T-helper 1 cell treated with Interleukin-12 subunit alpha and Interleukin-12 subunit beta and Interleukin-4 antibody, amounts not matched to agents 30 μg/mL and 1 μg/mL, for 36 hours (primary cell): ENCODE measurements at regions not wholly inside any gene's neighbourhood (a gene's known extent, or its start where the extent isn't known, plus 50 kb on each side); places are given as distances from the start of the nearest gene placed in this dataset.

Source experiments
- H3K27ac Mint-ChIP-seq: one replicate; pipeline ENCODE4 v1.8.0; 2021; ENCODE audit warnings: mild to moderate bottlenecking, mixed read lengths
- H3K27me3 Mint-ChIP-seq: one replicate; pipeline ENCODE4 v1.8.0; 2021; ENCODE audit warnings: low read depth, mixed read lengths
- H3K36me3 Mint-ChIP-seq: one replicate; pipeline ENCODE4 v1.8.0; 2021; ENCODE audit warnings: low read depth, mixed read lengths
- H3K4me1 Mint-ChIP-seq: one replicate; pipeline ENCODE4 v1.8.0; 2021; ENCODE audit warnings: low read depth, mixed read lengths
- H3K4me3 Mint-ChIP-seq: one replicate; pipeline ENCODE4 v1.8.0; 2021; ENCODE audit warnings: mild to moderate bottlenecking, moderate library complexity, mixed read lengths
- H3K9me3 Mint-ChIP-seq: one replicate; pipeline ENCODE4 v1.8.0; 2021; ENCODE audit warnings: mixed read lengths

DNA sequence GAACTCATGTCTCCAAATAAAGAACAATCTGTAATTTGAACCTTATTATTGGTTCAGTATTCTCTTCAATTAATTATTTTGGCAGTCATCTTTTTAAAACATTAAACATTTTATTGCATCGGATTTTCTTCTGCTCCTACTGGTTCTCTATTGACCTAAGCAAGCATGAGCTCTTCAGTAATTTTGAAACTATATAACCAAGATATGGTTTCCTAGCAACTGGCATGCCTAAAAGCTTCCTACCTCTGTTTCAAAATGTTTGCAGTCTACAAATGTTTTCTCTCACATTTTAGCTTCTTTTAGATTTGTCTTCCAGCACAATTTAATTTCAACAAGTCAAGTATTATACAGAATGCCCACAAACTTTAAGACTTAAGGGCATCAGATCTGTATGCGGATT lies 371.3 kb downstream of the GPM6A start:
- H3K27me3 Mint-ChIP-seq: no peaks in the 10 kb centered on the region
- H3K4me3 Mint-ChIP-seq: no peak overlapping the region
- H3K9me3 Mint-ChIP-seq: no peaks in the 10 kb centered on the region
- H3K27ac Mint-ChIP-seq: no peak overlapping the region
- H3K36me3 Mint-ChIP-seq: no peaks in the 10 kb centered on the region
- no peaks in the 10 kb centered on the region for H3K4me1 Mint-ChIP-seq

DNA sequence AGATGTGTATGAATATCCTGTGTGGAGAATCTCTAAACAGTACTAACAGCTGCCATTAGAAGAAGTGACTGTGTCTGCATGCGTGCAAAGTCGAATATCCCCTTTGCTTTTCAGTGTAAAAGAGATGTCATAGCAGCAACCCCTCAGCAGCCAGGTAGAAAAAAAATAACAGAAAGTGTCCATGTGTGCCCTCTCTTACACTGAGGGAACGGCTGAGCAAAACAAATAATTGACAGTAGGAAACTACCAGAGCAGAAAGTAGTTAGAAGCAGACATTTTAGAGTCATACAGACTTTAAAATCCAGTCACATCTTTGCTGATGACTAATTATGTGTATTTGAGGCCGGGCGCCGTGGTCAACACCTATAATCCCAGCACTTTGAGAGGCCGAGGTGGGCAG lies 370.8 kb downstream of the GPM6A start:
- H3K4me1 Mint-ChIP-seq: no peaks in the 10 kb centered on the region
- H3K36me3 Mint-ChIP-seq: no peaks in the 10 kb centered on the region
- H3K27me3 Mint-ChIP-seq: no peaks in the 10 kb centered on the region
- no peaks in the 10 kb centered on the region for H3K9me3 Mint-ChIP-seq
- H3K27ac Mint-ChIP-seq: no peak overlapping the region
- no peak overlapping the region for H3K4me3 Mint-ChIP-seq

DNA sequence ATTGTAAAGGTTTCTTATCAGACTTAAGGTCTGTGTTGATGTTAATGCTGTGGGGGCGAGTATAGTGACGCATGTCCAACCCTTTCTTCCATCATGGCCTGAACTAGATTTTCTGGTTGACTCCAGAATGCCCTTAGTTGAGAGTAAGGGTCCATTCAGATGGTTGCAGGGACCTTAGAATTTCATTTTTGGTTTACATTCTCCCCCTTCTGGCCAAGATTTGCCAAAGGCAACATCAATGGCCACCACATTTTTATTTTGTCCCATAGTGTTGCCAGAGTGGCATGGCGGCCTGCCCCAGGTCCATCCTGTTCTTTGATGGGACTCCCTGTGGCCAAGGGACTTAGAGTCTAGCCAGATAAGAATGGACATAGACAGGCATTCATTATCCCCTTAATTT lies 368.5 kb downstream of the GPM6A start:
- H3K27ac Mint-ChIP-seq: no peak overlapping the region

DNA sequence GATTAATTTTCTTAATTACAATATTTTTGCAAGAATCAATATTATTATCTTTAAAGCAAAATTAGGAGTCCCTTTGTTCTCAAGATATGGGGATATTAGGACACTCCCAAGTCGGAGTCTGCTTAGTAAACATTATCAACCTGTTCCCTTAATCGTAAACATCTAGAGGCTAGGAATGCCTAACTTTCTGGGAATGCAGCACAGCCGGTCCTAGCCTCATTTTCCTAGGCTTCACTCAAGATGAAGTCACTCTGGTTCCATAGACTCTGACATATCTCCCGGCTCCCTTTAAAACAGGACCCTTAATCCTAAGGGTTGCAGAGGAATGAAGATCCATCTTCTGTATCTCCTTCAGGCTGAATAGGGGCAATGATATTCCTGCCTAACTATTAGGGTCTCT lies 367.6 kb downstream of the GPM6A start:
- Mint-ChIP-seq H3K27ac (no peak overlapping the region), H3K27me3 (no peaks in the 10 kb centered on the region), H3K36me3 (no peaks in the 10 kb centered on the region), H3K9me3 (no peaks in the 10 kb centered on the region), H3K4me3 (no peak overlapping the region), H3K4me1 (no peaks in the 10 kb centered on the region)

More for the DNA sequence above, 368.5 kb downstream of the GPM6A start:
- no peaks in the 10 kb centered on the region for H3K27me3 Mint-ChIP-seq
- no peaks in the 10 kb centered on the region for H3K9me3 Mint-ChIP-seq
- H3K4me3 Mint-ChIP-seq: no peak overlapping the region
- no peaks in the 10 kb centered on the region for H3K36me3 Mint-ChIP-seq
- no peaks in the 10 kb centered on the region for H3K4me1 Mint-ChIP-seq

DNA sequence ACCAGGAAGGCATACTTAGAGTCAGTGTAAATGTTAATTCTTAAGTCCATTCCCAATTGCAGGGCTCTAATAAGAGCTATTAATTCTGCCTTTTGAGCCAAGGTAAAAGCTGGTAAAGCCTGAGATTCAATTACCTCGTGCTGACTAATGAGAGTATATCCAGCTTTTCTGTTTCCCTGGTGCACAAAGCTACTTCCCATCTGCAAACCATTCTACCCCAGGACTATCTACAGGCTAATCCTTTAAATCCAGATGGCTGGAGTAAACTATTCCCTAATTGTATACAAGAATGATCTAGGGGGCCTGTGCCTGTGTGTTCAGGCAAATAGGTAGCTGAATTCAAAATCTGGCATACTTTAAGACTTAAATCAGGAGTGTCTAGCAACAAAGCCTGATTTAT lies 365.0 kb downstream of the GPM6A start:
- Mint-ChIP-seq H3K27ac (no peak overlapping the region), H3K9me3 (no peaks in the 10 kb centered on the region), H3K4me3 (no peak overlapping the region), H3K27me3 (no peaks in the 10 kb centered on the region), H3K36me3 (no peaks in the 10 kb centered on the region), H3K4me1 (no peaks in the 10 kb centered on the region)

DNA sequence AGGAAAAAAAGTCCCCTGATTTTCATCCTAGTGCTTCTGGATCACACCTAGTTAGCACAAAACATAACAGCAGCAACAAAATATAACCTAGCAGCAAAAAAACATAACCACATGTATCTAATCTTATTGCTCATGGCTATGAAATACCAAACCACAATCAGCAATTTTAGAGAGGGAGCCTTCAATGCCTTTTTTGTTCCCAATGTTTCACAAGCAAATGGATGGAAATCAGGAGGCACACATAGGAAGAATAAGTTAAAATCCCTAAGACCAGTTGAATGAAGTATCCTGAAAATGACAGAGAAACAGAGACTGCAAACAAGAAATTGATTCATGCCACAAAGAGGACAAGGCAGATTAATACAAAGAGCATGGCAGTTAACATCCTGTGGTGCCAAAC lies 361.6 kb downstream of the GPM6A start:
- Mint-ChIP-seq H3K36me3 (no peaks in the 10 kb centered on the region), H3K4me3 (no peak overlapping the region), H3K9me3 (no peaks in the 10 kb centered on the region), H3K4me1 (no peaks in the 10 kb centered on the region), H3K27ac (no peak overlapping the region), H3K27me3 (no peaks in the 10 kb centered on the region)

DNA sequence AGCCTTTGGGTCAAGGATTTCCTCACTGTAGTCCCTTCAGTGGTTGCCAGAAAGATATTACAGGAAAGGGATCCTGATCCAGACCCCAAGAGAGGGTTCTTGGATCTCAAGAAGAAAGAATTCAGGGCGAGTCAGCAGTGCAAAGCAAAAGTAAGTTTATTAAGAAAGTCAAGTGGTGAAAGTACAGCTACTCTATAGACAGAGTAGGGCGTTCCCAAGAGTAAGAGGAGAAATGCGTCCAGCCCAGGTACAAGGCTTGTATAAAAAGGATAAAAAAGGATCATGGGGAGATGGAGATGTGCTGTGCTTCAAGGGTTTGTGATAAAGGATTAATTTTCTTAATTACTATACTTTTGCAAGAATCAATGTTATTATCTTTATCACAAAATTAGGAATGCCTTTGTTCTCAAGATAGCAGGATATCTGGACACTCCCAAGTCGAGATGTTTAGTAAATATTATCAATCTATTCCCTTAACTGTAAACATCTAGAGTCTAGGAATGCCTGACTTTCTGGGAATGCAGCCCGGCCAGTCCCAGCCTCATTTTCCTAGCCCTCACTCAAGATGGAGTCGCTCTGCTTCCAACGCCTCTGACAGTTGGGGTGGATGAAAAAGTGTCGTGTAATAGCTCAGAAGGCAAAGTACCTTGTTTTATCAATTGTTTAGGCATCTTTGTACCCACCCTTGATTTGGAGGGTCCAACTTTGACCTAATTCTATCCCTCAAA lies 360.7 kb downstream of the GPM6A start:
- Mint-ChIP-seq H3K4me3 (no peak overlapping the region), H3K27ac (no peak overlapping the region), H3K27me3 (no peaks in the 10 kb centered on the region), H3K4me1 (no peaks in the 10 kb centered on the region), H3K36me3 (no peaks in the 10 kb centered on the region), H3K9me3 (no peaks in the 10 kb centered on the region)

DNA sequence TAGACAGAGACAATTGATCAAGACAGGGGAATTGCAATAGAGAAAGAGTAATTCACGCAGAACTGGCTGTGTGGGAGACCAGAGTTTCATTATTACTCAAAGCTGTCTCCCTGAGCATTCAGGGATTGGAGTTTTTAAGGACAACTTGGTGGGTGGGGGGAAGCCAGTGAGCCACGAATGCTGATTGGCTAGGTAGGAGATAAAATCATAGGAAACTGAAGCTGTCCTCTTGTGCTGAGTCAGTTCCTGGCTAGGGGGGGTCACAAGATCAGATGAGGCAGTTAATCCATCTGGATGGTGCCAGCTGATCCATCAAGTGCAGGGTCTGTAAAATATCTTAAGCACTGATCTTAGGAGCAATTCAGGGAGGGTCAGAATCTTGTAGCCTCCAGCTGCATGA lies 358.6 kb downstream of the GPM6A start:
- Mint-ChIP-seq H3K9me3 (no peaks in the 10 kb centered on the region), H3K36me3 (no peaks in the 10 kb centered on the region), H3K27ac (no peak overlapping the region), H3K27me3 (no peaks in the 10 kb centered on the region), H3K4me1 (no peaks in the 10 kb centered on the region), H3K4me3 (no peak overlapping the region)

DNA sequence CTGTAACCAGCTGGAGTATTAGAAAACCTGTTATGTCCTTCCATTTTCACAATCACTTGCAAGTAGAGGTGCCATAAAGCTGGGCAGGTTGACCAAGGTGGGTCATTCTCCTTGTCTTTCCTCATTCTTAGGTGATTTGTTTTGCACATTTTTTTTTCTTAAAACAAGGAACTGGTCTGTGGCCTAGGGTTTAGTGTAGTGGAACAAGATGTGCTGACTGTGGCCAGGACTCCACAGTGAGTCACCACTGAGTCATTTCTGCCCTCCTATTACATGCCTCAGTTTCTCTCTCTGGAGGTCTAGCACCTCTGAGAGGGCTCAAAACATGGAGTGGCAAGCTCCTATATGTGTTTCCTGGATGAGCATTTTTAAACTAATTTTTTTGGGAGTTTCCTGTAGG lies 355.9 kb downstream of the GPM6A start:
- Mint-ChIP-seq H3K4me3 (no peak overlapping the region), H3K27ac (no peak overlapping the region), H3K36me3 (no peaks in the 10 kb centered on the region), H3K4me1 (no peaks in the 10 kb centered on the region), H3K27me3 (no peaks in the 10 kb centered on the region), H3K9me3 (no peaks in the 10 kb centered on the region)

DNA sequence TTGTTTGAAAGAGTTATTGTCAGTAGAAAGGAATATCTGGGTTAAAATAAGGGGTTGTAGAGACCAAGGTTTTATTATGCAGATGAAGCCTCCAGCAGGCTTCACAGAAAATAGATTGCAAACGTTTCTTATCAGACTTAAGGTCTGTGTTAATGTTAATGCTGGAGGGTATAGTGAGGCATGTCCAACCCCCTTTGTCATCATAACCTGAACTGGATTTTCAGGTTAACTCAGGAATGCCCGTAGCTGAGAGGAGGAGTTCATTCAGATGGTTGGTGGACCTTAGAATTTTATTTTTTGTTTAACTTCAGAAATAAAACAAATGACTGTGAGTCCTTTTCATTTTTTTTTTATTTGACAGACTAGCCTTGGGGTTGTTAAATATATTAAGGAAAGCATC lies 354.1 kb downstream of the GPM6A start:
- Mint-ChIP-seq H3K27me3 (no peaks in the 10 kb centered on the region), H3K9me3 (no peaks in the 10 kb centered on the region), H3K4me3 (no peak overlapping the region), H3K4me1 (no peaks in the 10 kb centered on the region), H3K27ac (no peak overlapping the region), H3K36me3 (no peaks in the 10 kb centered on the region)

DNA sequence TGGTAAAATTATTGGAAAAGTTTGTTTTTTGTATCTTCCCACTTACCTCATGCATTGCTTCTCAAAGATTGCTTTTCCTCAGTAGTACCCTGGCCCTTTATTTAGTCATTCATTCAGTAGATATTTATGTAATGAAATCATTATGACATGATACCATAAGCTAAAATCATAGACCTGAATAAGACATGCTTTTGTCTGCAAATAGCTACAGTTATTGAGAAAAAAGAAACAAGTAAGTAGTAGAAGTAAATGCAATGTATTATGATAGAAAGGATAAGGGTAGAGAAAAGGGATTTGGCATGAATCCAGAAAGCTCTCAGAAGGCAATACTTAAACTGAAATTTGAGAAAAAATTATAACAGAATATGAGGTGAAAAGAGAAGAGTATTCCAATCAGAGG lies 352.5 kb downstream of the GPM6A start:
- no peak overlapping the region for H3K27ac Mint-ChIP-seq
- H3K27me3 Mint-ChIP-seq: no peaks in the 10 kb centered on the region
- H3K4me3 Mint-ChIP-seq: no peak overlapping the region
- no peaks in the 10 kb centered on the region for H3K4me1 Mint-ChIP-seq
- H3K9me3 Mint-ChIP-seq: no peaks in the 10 kb centered on the region
- no peaks in the 10 kb centered on the region for H3K36me3 Mint-ChIP-seq

DNA sequence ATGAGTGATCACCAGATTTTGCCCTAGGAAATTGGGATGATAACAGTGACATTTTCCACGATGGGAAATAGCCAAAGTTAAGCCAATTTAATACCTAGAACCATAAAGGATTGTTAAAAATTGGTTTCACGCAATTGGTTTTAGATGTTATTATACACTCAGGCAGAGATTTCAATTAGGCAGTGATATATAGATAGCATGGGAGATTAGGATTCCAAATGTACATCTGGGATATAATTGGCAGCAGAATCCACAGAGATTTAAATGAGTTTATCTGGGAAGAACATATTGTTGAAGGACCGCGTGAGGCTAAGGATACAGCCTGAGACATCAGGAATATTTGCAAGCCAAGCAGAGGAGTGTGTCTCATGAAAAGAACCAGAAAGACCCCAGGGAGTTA lies 351.6 kb downstream of the GPM6A start:
- no peaks in the 10 kb centered on the region for H3K4me1 Mint-ChIP-seq
- no peak overlapping the region for H3K4me3 Mint-ChIP-seq
- no peaks in the 10 kb centered on the region for H3K36me3 Mint-ChIP-seq
- no peaks in the 10 kb centered on the region for H3K9me3 Mint-ChIP-seq
- H3K27me3 Mint-ChIP-seq: no peaks in the 10 kb centered on the region
- H3K27ac Mint-ChIP-seq: no peak overlapping the region

DNA sequence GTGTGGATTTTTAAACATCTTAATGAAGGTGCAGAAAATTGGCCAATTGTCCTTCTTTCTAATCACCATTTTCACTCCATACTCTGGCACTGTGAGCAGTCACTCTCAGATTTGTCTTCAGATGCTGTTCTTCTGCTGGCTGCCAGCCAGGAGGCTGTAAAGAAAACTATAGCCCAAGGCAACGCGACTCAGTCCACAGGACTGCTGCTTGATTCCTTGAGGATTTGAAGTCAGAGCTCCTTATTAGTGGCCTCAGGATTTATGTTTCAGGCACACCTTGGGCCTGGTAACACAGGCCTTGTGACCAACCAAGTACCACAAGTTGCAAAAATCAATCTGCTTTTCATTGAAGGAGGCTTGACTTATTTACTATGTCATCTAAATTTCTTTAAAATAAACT lies 342.6 kb downstream of the GPM6A start:
- Mint-ChIP-seq H3K4me1 (no peaks in the 10 kb centered on the region), H3K9me3 (peaks cover 4% of the 10 kb centered on the region), H3K36me3 (no peaks in the 10 kb centered on the region), H3K4me3 (no peak overlapping the region), H3K27ac (no peak overlapping the region), H3K27me3 (no peaks in the 10 kb centered on the region)

DNA sequence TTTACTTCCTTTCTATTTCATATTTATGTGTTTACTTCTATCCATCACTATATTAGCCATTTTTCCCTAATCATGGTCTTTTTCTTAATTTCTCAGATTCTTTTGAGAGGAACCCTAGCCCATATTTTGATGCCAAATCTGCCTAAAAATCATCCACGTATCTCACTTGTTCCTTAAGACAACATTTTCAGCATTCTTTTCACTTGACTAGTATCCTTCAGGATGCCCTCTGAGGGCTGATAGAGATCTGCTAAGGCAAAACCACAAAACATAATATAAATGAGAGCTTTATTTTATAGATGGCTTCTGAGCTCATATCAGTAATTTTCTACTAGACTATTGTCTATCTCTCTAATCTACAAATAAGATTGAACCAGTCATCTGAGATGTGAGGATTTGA lies 341.9 kb downstream of the GPM6A start:
- Mint-ChIP-seq H3K27me3 (no peaks in the 10 kb centered on the region), H3K4me1 (no peaks in the 10 kb centered on the region), H3K4me3 (no peak overlapping the region), H3K36me3 (no peaks in the 10 kb centered on the region), H3K9me3 (peaks cover 4% of the 10 kb centered on the region), H3K27ac (no peak overlapping the region)

DNA sequence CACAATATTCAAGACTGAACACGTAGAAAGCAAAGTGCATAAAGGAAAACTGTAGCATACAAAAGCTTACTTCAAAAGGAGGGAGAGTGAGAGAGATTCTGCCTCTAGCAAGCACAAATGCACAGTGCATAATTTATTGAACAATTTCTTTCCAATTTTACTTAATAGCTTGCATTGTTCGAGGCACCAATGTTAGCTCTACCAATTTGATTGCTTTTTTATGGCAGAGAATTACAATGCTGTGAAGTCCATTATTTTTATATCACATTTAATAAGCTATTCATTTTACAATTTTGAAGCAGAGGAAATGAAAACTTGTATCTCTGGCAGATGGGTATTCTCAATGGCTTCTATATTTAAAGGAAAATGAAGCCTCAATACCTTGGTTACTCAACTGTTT lies 331.7 kb downstream of the GPM6A start:
- Mint-ChIP-seq H3K27me3 (no peaks in the 10 kb centered on the region), H3K4me1 (no peaks in the 10 kb centered on the region), H3K9me3 (no peaks in the 10 kb centered on the region), H3K27ac (no peak overlapping the region), H3K36me3 (no peaks in the 10 kb centered on the region), H3K4me3 (no peak overlapping the region)
